OCI-LY3 (cell line): ENCODE measurements at regions not wholly inside any gene's neighbourhood (a gene's known extent, or its start where the extent isn't known, plus 50 kb on each side); places are given as distances from the start of the nearest gene placed in this dataset.

ENCODE experiments used
- H2AFZ ChIP-seq: fragments of 200-600, 300-600 bp; shearing (Covaris generic); 2 replicates; pipeline ENCODE4 v1.6.0; 2014; ENCODE audit warnings: antibody characterized with exemption, low read depth, low read length
- H3K27ac ChIP-seq: fragments of 200-600, 300-600 bp; sonication (generic); 2 replicates; pipeline ENCODE4 v1.5.1; 2014; ENCODE audit warnings: mild to moderate bottlenecking, low read length, moderate library complexity, mixed read lengths
- H3K27me3 ChIP-seq: fragments of 200-600, 300-600 bp; sonication (generic); 2 replicates; pipeline ENCODE4 v1.6.1; 2014; ENCODE audit warnings: low read depth, low read length, mixed read lengths
- H3K36me3 ChIP-seq: fragments of 200-600, 300-600 bp; sonication (generic); replicated peaks from 2 replicates; pipeline ENCODE3; 2014; ENCODE audit warnings: low read depth, low read length, mixed read lengths
- H3K4me1 ChIP-seq: fragments of 300-600, 200-600 bp; sonication (generic); 2 replicates; pipeline ENCODE4 v1.6.1; 2014; ENCODE audit warnings: low read length, mixed read lengths
- H3K4me2 ChIP-seq: fragments of 200-600, 300-600 bp; sonication (generic); 2 replicates; pipeline ENCODE4 v1.6.1; 2014; ENCODE audit warnings: low read length, mixed read lengths
- H3K4me3 ChIP-seq: fragments of 300-600, 200-600 bp; sonication (generic); 2 replicates; pipeline ENCODE4 v1.5.1; 2014; ENCODE audit warnings: antibody characterized with exemption, mild to moderate bottlenecking, low read length, moderate library complexity
- H3K79me2 ChIP-seq: fragments of 300-600, 200-600 bp; shearing (Covaris generic); 2 replicates; pipeline ENCODE4 v1.6.1; 2014; ENCODE audit warnings: mild to moderate bottlenecking, low read length, mixed read lengths
- H3K9ac ChIP-seq: fragments of 300-600, 200-600 bp; shearing (Covaris generic); 2 replicates; pipeline ENCODE4 v1.6.0; 2014; ENCODE audit warnings: mild to moderate bottlenecking, low read length, moderate library complexity
- H3K9me3 ChIP-seq: fragments of 200-600, 300-600 bp; shearing (Covaris generic); 2 replicates; pipeline ENCODE4 v1.6.1; 2014; ENCODE audit warnings: low read length, mixed read lengths; ENCODE audit not compliant: insufficient read depth
- H4K20me1 ChIP-seq: fragments of 200-600, 300-600 bp; sonication (generic); 2 replicates; pipeline ENCODE4 v1.6.1; 2016; ENCODE audit warnings: low read length, mixed read lengths; ENCODE audit not compliant: insufficient read depth
- EZH2phosphoT487 ChIP-seq: fragments of 200-600 bp; shearing (Covaris generic); IDR thresholded peaks from 2 replicates; pipeline ENCODE4 v1.6.1; 2018; ENCODE audit warnings: antibody characterized with exemption, mixed run types, low read depth
- TF ChIP-seq, protein P1 (sequence below): fragments of 200-600, 300-600 bp; sonication (generic); IDR thresholded peaks from 2 replicates; pipeline ENCODE4 v1.5.1; 2014; ENCODE audit warnings: antibody characterized with exemption, low read length, low read depth

GRCh38 chr12:28063355-28063880 is 90.9 kb upstream of the PTHLH start:
- H2AFZ ChIP-seq = no peak overlapping the region
- no peak overlapping the region for H3K4me2 ChIP-seq
- no peaks in the 10 kb centered on the region for H4K20me1 ChIP-seq
- H3K9me3 ChIP-seq = no peaks in the 10 kb centered on the region
- no peak overlapping the region for H3K9ac ChIP-seq
- H3K4me3 ChIP-seq = no peak overlapping the region
- peaks cover 30% of the 10 kb centered on the region for H3K4me1 ChIP-seq
- TF ChIP-seq, protein P1, sequence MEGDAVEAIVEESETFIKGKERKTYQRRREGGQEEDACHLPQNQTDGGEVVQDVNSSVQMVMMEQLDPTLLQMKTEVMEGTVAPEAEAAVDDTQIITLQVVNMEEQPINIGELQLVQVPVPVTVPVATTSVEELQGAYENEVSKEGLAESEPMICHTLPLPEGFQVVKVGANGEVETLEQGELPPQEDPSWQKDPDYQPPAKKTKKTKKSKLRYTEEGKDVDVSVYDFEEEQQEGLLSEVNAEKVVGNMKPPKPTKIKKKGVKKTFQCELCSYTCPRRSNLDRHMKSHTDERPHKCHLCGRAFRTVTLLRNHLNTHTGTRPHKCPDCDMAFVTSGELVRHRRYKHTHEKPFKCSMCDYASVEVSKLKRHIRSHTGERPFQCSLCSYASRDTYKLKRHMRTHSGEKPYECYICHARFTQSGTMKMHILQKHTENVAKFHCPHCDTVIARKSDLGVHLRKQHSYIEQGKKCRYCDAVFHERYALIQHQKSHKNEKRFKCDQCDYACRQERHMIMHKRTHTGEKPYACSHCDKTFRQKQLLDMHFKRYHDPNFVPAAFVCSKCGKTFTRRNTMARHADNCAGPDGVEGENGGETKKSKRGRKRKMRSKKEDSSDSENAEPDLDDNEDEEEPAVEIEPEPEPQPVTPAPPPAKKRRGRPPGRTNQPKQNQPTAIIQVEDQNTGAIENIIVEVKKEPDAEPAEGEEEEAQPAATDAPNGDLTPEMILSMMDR = no peak
- TF ChIP-seq EZH2phosphoT487 = no peak
- H3K27ac ChIP-seq = no peak overlapping the region
- H3K27me3 ChIP-seq = no peaks in the 10 kb centered on the region
- H3K36me3 ChIP-seq = no peaks in the 10 kb centered on the region
- H3K79me2 ChIP-seq = no peaks in the 10 kb centered on the region

DNA sequence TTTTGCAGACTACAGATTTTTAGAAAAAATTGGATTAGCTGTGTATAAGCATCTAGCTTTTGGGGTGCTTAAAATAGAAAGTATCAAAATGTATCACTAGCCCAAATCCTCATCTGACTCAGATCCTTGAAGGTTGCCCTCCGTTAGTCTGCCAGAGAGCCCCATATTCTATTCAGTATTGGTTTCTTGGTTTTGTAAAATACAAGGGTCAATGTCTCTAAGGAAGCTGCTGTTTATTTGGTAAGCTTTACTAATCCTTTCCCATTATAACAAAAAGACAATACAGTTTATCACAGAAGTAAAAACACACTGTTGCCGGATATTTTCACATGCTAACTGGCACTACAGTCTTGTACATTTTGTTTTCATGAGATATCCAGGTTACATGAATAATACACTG is 92.8 kb upstream of the PTHLH start:
- TF ChIP-seq, protein P1 = no peak
- TF ChIP-seq EZH2phosphoT487 = no peak
- no peak overlapping the region for H3K9ac ChIP-seq
- peaks cover 35% of the 10 kb centered on the region for H3K4me1 ChIP-seq

GRCh38 chr12:28065889-28066630 is 93.5 kb upstream of the PTHLH start:
- Histone ChIP-seq H2AFZ (no peak overlapping the region), H3K4me1 (peaks cover 35% of the 10 kb centered on the region), H3K4me3 (peak overlapping the region; percentile 52), H3K36me3 (no peaks in the 10 kb centered on the region), H3K4me2 (peak overlapping the region; percentile 64), H3K27ac (peak overlapping the region; percentile 42), H3K27me3 (no peaks in the 10 kb centered on the region), H3K9me3 (peaks cover 3% of the 10 kb centered on the region; the same call in 1 of the 2 replicates), H3K9ac (no peak overlapping the region), H4K20me1 (no peaks in the 10 kb centered on the region), H3K79me2 (no peaks in the 10 kb centered on the region)
- no peak for TF ChIP-seq EZH2phosphoT487
- TF ChIP-seq, protein P1 = no peak

More for the DNA sequence above, 92.8 kb upstream of the PTHLH start:
- H3K36me3 ChIP-seq = no peaks in the 10 kb centered on the region
- no peaks in the 10 kb centered on the region for H3K27me3 ChIP-seq
- no peaks in the 10 kb centered on the region for H3K79me2 ChIP-seq
- H4K20me1 ChIP-seq = no peaks in the 10 kb centered on the region
- H3K27ac ChIP-seq = peak overlapping the region; percentile 42
- H3K4me2 ChIP-seq = peak overlapping the region; percentile 64
- peaks cover under 1% of the 10 kb centered on the region; the same call in 1 of the 2 replicates for H3K9me3 ChIP-seq
- peak overlapping the region; percentile 52 for H3K4me3 ChIP-seq
- H2AFZ ChIP-seq = no peak overlapping the region

DNA sequence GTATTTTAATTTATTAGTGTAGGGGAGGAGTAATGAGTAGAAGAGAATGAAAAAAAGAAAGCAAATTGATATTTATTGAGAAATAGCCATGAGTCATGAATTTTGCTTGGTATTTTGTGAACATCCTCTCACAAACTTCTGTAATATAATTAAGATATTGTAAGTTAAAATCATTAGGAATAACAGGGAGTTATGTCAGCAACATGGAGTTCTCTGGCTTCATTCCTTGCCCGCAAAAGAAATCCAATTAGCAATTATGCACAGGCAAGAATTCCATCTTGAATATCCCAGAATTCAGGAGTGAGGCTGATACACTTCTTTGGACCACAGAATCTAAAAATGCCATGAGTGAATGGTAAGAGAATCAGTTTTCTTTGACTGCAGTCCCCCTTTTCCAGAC is 94.3 kb upstream of the PTHLH start:
- no peak for TF ChIP-seq EZH2phosphoT487
- TF ChIP-seq, protein P1 = no peak
- H3K4me2 ChIP-seq = no peak overlapping the region
- H4K20me1 ChIP-seq = no peaks in the 10 kb centered on the region
- no peak overlapping the region for H3K4me3 ChIP-seq
- H3K79me2 ChIP-seq = no peaks in the 10 kb centered on the region
- no peaks in the 10 kb centered on the region for H3K36me3 ChIP-seq
- H3K4me1 ChIP-seq = peaks cover 35% of the 10 kb centered on the region
- no peaks in the 10 kb centered on the region for H3K27me3 ChIP-seq
- H3K9me3 ChIP-seq = peaks cover 3% of the 10 kb centered on the region; the same call in 1 of the 2 replicates
- H3K9ac ChIP-seq = no peak overlapping the region
- H3K27ac ChIP-seq = no peak overlapping the region
- H2AFZ ChIP-seq = no peak overlapping the region
